Kidney (tissue), 13 donors: ENCODE measurements at regions not wholly inside any gene's neighbourhood (a gene's known extent, or its start where the extent isn't known, plus 50 kb on each side); places are given as distances from the start of the nearest gene placed in this dataset.

Source experiments
- DNase-seq, 5 donors: peaks; one replicate each; pipeline ENCODE4 v3.0.0-alpha.2; 2013 to 2020
- FAIRE-seq: peaks from 2 replicates; lab custom pipeline; 2012; peaks lifted over from hg19 to GRCh38; lab: Jason Lieb, UNC
- H3K27ac ChIP-seq, 2 donors: one replicate each; pipeline ENCODE4 v1.7.0; 2013; ENCODE audit warnings: low read depth in 2 of 2, low read length in 2 of 2, inconsistent platforms in 1 of 2
- H3K27me3 ChIP-seq: one replicate; pipeline ENCODE4 v1.7.1; 2013; ENCODE audit warnings: low read length, inconsistent platforms; ENCODE audit not compliant: control insufficient read depth, insufficient read depth
- H3K36me3 ChIP-seq, 3 donors: one replicate each; pipeline versions ENCODE4 v1.7.0 to v1.7.1; 2013; ENCODE audit warnings: low read length in 3 of 3, control low read depth in 1 of 3, inconsistent platforms in 1 of 3; ENCODE audit not compliant: insufficient read depth in 3 of 3, control insufficient read depth in 2 of 3
- H3K4me1 ChIP-seq, 3 donors: one replicate each; pipeline versions ENCODE4 v1.7.0 to v1.7.1; 2013; ENCODE audit warnings: low read length in 3 of 3, inconsistent platforms in 1 of 3, low read depth in 1 of 3; ENCODE audit not compliant: control insufficient read depth in 2 of 3, insufficient read depth in 2 of 3
- H3K4me3 ChIP-seq, 3 donors: one replicate each; pipeline versions ENCODE4 v1.7.0 to v1.8.1; 2013; ENCODE audit warnings: low read length in 3 of 3, control low read depth in 1 of 3, inconsistent platforms in 1 of 3
- H3K9ac ChIP-seq, 3 donors: one replicate each; pipeline versions ENCODE4 v1.7.0 to v1.7.1; 2013; ENCODE audit warnings: low read length in 3 of 3, control low read depth in 1 of 3, inconsistent platforms in 1 of 3
- H3K9me3 ChIP-seq, 3 donors: one replicate each; pipeline versions ENCODE4 v1.7.0 to v1.7.1; 2013; ENCODE audit warnings: low read length in 3 of 3, control low read depth in 1 of 3, inconsistent platforms in 1 of 3; ENCODE audit not compliant: control insufficient read depth in 2 of 3, insufficient read depth in 1 of 3
- intact Hi-C: fragments of 100-400 bp; cut with DNase I; formaldehyde crosslinking; loops from one replicate; pipeline ENCODE4 v1.11.1; 2022
- TF ChIP-seq, protein P1 (sequence below): IDR thresholded peaks from 3 replicates; pipeline ENCODE4 v1.5.1; 2012; ENCODE audit warnings: mild to moderate bottlenecking, moderate library complexity, borderline replicate concordance; ENCODE audit not compliant: insufficient read depth; ENCODE audit errors: extremely low read depth
- donor health status: control.
- donor health status: control.
- donor health status: control.
- donor health status: control.
- donor health status: control.
- donor health status: DM: yes; HTN: yes; CAD: no.
- donor health status: Normal renal cell carcinoma (clear cell type).

DNA sequence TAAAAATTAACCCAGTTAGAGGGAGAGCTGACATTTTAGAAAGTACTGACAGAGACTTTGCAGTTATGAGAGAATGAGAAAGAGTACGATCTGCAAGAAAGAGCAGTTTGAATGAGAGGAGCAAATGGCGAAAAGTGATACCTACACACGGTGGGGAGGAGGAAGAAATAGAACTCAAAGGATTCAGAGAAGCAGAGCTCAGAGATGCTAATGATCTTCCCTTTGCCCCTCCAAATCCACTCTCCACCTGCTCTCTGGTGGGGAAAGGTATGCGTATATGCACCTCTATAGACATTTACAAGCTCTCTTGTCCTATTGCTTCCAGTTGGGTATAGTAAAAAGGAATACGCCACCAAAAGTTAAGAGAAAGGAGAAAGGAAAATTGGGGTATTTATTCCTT lies 123.3 kb upstream of the TTC14 start:
- no peak overlapping the region for H3K4me3 ChIP-seq
- no peaks in the 10 kb centered on the region for H3K4me1 ChIP-seq
- no peak overlapping the region for H3K9ac ChIP-seq
- no peaks in the 10 kb centered on the region for H3K27me3 ChIP-seq
- no peak overlapping the region for H3K27ac ChIP-seq
- TF ChIP-seq, protein P1, sequence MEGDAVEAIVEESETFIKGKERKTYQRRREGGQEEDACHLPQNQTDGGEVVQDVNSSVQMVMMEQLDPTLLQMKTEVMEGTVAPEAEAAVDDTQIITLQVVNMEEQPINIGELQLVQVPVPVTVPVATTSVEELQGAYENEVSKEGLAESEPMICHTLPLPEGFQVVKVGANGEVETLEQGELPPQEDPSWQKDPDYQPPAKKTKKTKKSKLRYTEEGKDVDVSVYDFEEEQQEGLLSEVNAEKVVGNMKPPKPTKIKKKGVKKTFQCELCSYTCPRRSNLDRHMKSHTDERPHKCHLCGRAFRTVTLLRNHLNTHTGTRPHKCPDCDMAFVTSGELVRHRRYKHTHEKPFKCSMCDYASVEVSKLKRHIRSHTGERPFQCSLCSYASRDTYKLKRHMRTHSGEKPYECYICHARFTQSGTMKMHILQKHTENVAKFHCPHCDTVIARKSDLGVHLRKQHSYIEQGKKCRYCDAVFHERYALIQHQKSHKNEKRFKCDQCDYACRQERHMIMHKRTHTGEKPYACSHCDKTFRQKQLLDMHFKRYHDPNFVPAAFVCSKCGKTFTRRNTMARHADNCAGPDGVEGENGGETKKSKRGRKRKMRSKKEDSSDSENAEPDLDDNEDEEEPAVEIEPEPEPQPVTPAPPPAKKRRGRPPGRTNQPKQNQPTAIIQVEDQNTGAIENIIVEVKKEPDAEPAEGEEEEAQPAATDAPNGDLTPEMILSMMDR = no peak
- intact Hi-C loops = no loop called here
- no peak for DNase-seq
- H3K36me3 ChIP-seq = no peaks in the 10 kb centered on the region
- FAIRE-seq = no peak
- no peaks in the 10 kb centered on the region for H3K9me3 ChIP-seq

DNA sequence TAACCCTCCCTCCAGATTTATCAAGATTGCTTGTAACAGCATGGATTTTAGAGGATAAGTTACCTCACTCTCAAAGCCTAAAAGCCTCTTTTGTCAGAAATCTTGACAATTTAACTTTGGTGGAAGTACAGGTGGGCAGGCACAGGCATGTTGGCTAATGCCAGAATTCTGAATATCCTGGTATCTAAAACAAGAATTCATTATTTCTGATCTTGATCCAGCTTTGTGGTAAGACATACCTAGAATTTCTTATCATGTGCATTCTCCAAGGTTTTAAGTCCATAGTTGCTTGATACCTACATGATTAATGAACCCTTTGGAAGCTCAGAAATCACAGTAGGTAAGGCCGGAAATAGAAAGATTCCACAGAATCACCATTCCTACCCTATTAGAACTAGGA lies 109.9 kb upstream of the TTC14 start:
- H3K27me3 ChIP-seq = no peaks in the 10 kb centered on the region
- DNase-seq (no peak), FAIRE-seq (no peak)
- H3K9me3 ChIP-seq = no peaks in the 10 kb centered on the region
- no peak overlapping the region for H3K27ac ChIP-seq
- no peak overlapping the region for H3K9ac ChIP-seq
- intact Hi-C loops = no loop called here
- H3K36me3 ChIP-seq = no peaks in the 10 kb centered on the region
- no peak overlapping the region for H3K4me3 ChIP-seq
- TF ChIP-seq, protein P1 = no peak
- H3K4me1 ChIP-seq = no peaks in the 10 kb centered on the region

DNA sequence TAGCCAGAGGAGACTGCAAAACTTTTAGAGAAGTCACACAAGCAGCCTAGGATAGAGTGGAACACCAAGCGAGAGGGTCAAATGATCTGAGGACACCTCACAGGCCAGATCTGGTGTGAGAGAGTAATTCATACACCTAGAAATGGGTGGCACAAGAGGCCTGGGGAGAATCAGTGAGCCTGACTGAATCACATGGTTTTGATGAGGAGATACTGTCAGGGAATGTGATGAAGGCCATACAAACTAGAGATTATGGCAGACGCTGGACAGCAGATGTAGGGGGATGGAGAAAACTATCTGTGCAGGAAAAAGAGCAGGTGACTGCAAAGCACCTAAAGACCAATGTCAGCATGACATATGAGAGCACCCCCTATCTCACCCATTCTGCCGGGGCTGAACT lies 105.0 kb upstream of the TTC14 start:
- no peak overlapping the region for H3K27ac ChIP-seq
- H3K4me3 ChIP-seq = no peak overlapping the region
- TF ChIP-seq, protein P1 = no peak
- no peaks in the 10 kb centered on the region for H3K36me3 ChIP-seq
- peaks cover 0 to 18% (median 5%) of the 10 kb centered on the region in 3 donors for H3K9me3 ChIP-seq
- H3K9ac ChIP-seq = no peak overlapping the region
- FAIRE-seq (no peak), DNase-seq (no peak)
- intact Hi-C loops = no loop called here
- H3K27me3 ChIP-seq = no peaks in the 10 kb centered on the region
- H3K4me1 ChIP-seq = no peaks in the 10 kb centered on the region

DNA sequence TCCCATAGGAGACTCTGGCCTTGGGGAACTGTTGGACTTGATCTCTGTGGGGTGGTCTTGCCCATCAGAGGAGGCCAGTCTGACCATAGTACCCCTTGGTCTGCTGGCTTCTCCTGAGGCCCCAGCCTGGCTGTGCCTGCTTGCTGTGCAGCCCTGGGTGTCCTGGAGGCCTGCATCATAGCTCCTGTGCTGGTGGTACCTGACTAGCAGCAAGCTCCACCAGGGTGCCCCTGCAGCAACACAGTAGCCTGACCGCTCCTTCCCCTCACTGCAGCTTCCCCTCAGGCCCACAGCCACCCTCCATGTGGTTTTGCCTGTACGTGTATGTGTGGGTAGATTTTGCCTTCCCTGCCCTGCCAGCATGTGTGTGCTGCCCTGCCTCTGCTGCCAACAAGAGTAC lies 85.6 kb upstream of the TTC14 start:
- Histone ChIP-seq H3K4me3 (no peak overlapping the region), H3K27ac (no peak overlapping the region), H3K9ac (no peak overlapping the region), H3K4me1 (no peaks in the 10 kb centered on the region), H3K9me3 (peaks cover 0 to 3% (median 0%) of the 10 kb centered on the region in 3 donors), H3K36me3 (no peaks in the 10 kb centered on the region), H3K27me3 (no peaks in the 10 kb centered on the region)
- DNase-seq = peak in 1 of 5 donors; percentile 49
- TF ChIP-seq, protein P1 = no peak
- intact Hi-C loops = no loop called here
- FAIRE-seq = no peak
